ENCODE measurements at regions not wholly inside any gene's neighbourhood (a gene's known extent, or its start where the extent isn't known, plus 50 kb on each side); places are given as distances from the start of the nearest gene placed in this dataset.
A peak's percentile ranks its signal among the peaks of the same experiment; 100 is the strongest.

DNA sequence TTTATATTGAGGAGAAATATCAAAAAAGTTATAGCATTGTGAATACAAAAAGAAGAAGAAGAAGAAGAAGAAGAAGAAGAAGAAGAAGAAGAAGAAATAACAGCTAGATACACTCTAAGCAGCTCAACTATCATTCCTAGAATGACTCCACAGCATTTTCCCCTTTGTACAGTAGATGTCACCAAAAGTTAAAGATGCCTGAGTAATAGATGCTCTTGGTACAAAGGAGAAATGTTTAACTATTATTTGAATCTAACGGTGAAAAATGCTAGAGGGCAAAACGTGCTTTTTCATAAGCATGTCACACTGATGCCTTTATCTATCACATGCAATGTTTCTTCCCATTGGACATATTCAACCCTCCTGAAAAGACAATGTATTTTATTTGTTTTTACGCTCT is 178.4 kb upstream of the GPRIN3 start:
- no peaks in the 10 kb centered on the region for H3K36me3 ChIP-seq
- no peaks in the 10 kb centered on the region for H3K4me1 ChIP-seq (replicated peaks)
- no peak overlapping the region for H3K4me3 ChIP-seq
- no peak overlapping the region for H3K27ac ChIP-seq
- DNase-seq (ENCODE audit: low spot score) = no peak
- intact Hi-C loops (cut with DNase I) = no loop called here
- no peaks in the 10 kb centered on the region for H3K27me3 ChIP-seq (replicated peaks; ENCODE audit: insufficient read depth)
- TF ChIP-seq, protein P1, sequence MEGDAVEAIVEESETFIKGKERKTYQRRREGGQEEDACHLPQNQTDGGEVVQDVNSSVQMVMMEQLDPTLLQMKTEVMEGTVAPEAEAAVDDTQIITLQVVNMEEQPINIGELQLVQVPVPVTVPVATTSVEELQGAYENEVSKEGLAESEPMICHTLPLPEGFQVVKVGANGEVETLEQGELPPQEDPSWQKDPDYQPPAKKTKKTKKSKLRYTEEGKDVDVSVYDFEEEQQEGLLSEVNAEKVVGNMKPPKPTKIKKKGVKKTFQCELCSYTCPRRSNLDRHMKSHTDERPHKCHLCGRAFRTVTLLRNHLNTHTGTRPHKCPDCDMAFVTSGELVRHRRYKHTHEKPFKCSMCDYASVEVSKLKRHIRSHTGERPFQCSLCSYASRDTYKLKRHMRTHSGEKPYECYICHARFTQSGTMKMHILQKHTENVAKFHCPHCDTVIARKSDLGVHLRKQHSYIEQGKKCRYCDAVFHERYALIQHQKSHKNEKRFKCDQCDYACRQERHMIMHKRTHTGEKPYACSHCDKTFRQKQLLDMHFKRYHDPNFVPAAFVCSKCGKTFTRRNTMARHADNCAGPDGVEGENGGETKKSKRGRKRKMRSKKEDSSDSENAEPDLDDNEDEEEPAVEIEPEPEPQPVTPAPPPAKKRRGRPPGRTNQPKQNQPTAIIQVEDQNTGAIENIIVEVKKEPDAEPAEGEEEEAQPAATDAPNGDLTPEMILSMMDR (IDR thresholded peaks at IDR 0.05) = peak in 2 of 4 experiments; percentile 23 to 45
- TF ChIP-seq POLR2A (IDR thresholded peaks at IDR 0.05) = no peak
- H3K9me3 ChIP-seq = no peaks in the 10 kb centered on the region
- WGBS = 33% methylated on average over 3 of the region's 3 CpGs

DNA sequence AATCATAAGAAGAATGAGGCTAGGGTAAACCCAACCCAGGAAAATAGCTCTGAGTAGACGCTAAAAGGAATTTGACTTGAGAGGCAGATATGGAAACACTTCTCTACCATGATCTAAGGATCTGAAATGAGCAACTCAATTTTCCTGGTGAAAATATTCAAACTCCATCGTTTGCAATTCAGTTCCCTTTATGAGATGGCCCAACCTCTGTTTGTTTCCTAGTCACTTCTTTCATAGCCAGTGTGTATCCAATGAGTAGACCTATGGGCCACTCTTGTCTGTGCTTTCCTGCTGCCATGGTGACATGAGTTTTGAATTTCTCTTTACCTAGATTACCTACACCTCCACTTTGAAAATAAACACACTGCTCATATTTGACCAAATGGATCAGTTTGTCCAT is 176.2 kb upstream of the GPRIN3 start:
- TF ChIP-seq POLR2A (IDR thresholded peaks at IDR 0.05) (no peak), POLR2AphosphoS5 (IDR thresholded peaks at IDR 0.05) (no peak)
- TF ChIP-seq, protein P1 (IDR thresholded peaks at IDR 0.05) = no peak
- intact Hi-C loops (cut with DNase I) = no loop called here
- DNase-seq (ENCODE audit: low spot score) = no peak
- Histone ChIP-seq H3K36me3 (no peaks in the 10 kb centered on the region), H3K4me3 (no peak overlapping the region), H3K27ac (no peak overlapping the region), H3K27me3 (replicated peaks; ENCODE audit: insufficient read depth) (no peaks in the 10 kb centered on the region), H3K9me3 (no peaks in the 10 kb centered on the region), H3K4me1 (replicated peaks) (no peaks in the 10 kb centered on the region)
- 79% methylated on average over 2 of the region's 2 CpGs for WGBS

DNA sequence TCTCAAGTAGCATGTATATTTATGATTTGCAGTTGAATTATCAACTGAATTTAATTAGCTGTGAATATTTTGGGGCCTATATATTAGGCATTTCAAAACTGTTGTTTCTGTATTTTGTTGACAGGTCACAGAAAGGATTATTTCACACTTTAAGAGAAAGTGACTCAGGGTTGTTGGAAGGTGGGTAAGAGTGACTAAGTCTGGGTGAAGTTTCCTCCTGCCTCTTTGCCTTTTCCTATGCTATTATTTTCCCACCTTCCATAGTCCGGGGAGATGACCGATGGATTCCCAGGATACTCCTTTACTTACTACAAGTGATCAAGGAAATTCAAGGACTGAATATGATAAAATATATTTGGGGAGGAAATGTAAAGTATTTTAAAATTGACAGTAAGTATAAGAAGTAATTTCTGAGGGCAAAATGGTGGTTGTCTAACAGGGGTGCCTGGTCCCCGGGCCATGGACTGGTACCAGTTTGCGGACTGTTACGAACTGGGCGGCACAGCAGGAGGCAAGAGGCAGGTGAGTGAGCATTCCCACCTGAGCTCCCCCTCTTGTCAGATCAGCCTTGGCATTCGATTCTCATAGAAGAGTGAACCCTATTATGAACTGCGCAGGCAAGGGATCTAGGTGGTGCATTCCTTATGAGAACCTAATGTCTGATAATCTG is 175.5 kb upstream of the GPRIN3 start:
- no peak overlapping the region for H3K4me3 ChIP-seq
- no peak for DNase-seq (ENCODE audit: low spot score)
- H3K27ac ChIP-seq = no peak overlapping the region
- no peaks in the 10 kb centered on the region for H3K4me1 ChIP-seq (replicated peaks)
- WGBS = 91% methylated on average over 8 of the region's 8 CpGs
- no peaks in the 10 kb centered on the region for H3K36me3 ChIP-seq
- H3K27me3 ChIP-seq (replicated peaks; ENCODE audit: insufficient read depth) = no peaks in the 10 kb centered on the region
- TF ChIP-seq POLR2AphosphoS5 (IDR thresholded peaks at IDR 0.05) (no peak), POLR2A (IDR thresholded peaks at IDR 0.05) (no peak)
- TF ChIP-seq, protein P1 (IDR thresholded peaks at IDR 0.05) = no peak
- intact Hi-C loops (cut with DNase I) = no loop called here
- no peaks in the 10 kb centered on the region for H3K9me3 ChIP-seq

DNA sequence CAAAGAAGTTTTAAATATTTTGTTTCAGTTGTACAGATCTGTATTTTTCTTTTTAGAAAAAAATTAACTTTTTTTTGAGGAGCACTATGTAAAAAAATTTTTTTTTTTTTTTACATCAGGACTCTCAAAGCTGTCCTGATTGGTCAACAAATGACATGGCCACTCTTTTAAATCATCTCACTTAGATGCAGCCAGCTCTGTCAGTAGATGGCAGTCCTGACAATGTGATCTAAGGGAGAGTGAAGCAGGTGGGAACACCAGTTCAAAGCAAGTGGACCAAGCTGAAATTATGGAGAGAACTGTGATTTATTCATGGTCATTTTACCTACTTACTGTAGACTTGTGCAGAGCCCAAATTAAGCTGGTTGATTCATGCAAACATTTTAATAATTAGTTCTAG is 174.7 kb upstream of the GPRIN3 start:
- TF ChIP-seq POLR2A (IDR thresholded peaks at IDR 0.05) = no peak
- TF ChIP-seq, protein P1 (IDR thresholded peaks at IDR 0.05) = peak in 1 of 4 experiments; percentile 17
- Histone ChIP-seq H3K27me3 (replicated peaks; ENCODE audit: insufficient read depth) (no peaks in the 10 kb centered on the region), H3K27ac (no peak overlapping the region), H3K4me3 (no peak overlapping the region), H3K36me3 (no peaks in the 10 kb centered on the region), H3K9me3 (no peaks in the 10 kb centered on the region), H3K4me1 (replicated peaks) (no peaks in the 10 kb centered on the region)
- DNase-seq (ENCODE audit: low spot score) = no peak
- intact Hi-C loops (cut with DNase I) = no loop called here

DNA sequence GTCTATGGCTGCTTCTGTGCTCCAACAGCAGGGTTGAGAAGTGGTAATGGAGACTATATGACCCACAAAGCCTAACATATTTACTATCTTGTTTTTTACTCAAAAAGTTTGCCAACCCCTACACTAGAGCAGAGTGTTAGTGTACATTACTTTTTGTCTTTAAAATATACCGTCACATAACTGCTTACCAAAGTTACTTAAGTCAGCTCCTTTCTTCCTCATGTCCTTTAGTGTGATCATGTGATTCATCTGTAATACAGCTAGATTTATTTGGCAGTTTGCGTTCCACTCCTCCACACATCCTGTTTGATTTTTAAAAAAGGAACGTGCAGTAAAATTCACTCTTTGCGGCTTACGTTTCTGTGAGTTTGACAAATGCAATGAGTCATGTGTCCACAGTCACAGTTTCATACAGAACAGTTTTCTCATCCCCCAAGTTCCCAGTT is 162.4 kb upstream of the GPRIN3 start:
- intact Hi-C loops (cut with DNase I) = no loop called here
- Histone ChIP-seq H3K4me3 (no peak overlapping the region), H3K9me3 (no peaks in the 10 kb centered on the region), H3K27ac (peak overlapping the region; percentile 8 to 67), H3K36me3 (no peaks in the 10 kb centered on the region), H3K4me1 (replicated peaks) (no peaks in the 10 kb centered on the region), H3K27me3 (replicated peaks; ENCODE audit: insufficient read depth) (no peaks in the 10 kb centered on the region)
- DNase-seq (ENCODE audit: low spot score) = peak; percentile 19
- WGBS = 3% methylated on average over 5 of the region's 5 CpGs
- peak; percentile 62 for TF ChIP-seq POLR2AphosphoS5 (IDR thresholded peaks at IDR 0.05)
- TF ChIP-seq, protein P1 (IDR thresholded peaks at IDR 0.05) = no peak
- TF ChIP-seq POLR2A (IDR thresholded peaks at IDR 0.05) = no peak

All from prostate gland (tissue), 2 donors.